Forelimb muscle (tissue), 1 donor: ENCODE measurements at regions not wholly inside any gene's neighbourhood (a gene's known extent, or its start where the extent isn't known, plus 50 kb on each side); places are given as distances from the start of the nearest gene placed in this dataset.

Source experiments
- DNase-seq: peaks from one replicate; pipeline ENCODE4 v3.0.0-alpha.2; 2013; ENCODE audit warnings: low read depth

DNA sequence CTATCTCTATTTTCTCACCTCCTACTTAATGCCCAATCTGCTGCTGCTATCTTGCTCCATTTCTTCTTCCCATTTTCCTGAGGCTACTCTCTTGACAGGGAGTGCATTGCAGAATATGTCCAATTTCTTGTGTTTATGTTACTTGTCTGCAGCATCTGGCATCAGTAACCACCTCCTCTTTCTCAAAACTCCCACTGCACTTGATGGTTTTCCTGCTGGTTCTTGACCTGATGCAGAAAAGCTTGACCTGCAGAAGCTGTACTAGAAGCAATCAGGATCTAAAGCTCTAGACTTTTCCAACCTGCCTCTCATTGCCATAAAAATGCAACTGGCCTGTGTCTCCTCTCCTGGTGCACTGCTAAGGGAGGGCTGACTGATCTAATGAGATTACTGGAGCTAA lies 287.8 kb downstream of the ZEB1 start:
- no peak for DNase-seq

DNA sequence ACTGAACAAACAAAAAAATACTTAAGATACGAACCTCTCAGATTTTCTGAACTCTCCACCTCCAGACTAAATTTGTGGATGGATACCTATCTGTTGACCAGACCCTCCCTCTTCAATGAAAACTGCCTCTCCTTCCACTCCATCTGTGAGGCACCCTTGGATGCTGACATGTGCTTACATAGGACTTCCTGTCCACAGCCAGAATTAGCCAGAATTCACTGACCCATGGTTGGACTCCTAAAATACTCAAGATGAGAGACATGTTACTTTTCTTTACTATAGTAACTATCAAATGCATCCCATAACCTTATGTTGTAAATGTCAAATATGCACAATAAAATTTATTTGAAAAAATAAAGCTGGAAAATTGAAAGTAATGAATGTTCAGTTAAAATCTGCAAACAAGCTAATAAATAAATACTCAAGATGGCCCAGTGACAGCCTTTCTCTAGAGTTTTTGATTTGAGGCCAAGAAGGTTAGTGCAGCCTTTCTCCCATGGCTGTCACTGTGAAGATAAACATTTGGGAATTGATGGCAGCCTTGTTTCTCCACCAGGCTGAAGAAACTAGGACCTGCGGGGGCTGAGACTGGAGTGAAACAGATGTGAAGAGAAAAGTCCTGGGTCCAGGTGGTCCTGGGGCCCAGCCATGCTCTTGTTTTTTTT lies 287.0 kb downstream of the ZEB1 start:
- no peak for DNase-seq

DNA sequence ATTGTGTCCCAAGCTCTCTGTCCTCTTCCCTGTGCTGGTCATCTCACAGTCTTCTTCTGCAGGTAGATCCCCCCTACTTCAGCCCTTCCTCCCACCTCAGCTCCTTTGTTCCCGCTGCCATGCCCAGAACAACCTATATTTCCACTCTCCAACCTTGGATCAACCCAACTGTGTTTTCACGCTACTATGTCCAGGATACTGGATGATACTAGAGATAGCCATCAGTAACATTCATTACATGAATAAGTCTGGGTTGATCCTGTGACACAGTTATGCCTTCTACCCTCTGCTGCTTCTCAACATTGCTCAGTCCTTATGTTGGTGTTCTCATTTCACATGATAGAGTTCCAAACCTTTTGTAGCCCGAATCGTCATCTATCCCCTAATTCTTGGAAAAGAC lies 286.4 kb downstream of the ZEB1 start:
- DNase-seq, result no peak

DNA sequence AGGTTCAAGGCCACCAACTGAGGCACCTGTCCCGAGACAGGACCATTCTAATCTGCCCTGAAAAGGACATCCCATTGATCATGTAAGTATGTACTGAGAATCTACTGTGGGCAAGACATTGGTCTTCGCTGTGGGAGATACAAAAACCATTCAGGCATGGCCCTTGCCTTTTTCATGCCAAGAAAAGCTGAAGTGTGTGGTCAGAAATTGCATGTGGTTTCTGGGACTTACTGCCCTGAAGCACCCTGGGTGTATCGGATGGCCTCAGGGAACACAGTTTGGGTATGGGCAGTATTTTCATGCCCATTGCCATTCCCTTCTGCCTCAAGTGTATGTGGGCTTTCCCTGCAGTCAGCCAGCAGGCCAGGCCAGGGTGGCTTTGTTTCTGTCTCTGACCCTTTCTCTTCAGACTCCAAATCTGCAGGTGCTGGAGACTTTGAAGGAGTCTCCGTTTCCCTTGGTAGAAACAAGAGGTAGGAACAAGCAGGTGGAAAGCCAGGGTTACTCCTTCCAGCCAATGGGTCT lies 285.7 kb downstream of the ZEB1 start:
- no peak for DNase-seq

DNA sequence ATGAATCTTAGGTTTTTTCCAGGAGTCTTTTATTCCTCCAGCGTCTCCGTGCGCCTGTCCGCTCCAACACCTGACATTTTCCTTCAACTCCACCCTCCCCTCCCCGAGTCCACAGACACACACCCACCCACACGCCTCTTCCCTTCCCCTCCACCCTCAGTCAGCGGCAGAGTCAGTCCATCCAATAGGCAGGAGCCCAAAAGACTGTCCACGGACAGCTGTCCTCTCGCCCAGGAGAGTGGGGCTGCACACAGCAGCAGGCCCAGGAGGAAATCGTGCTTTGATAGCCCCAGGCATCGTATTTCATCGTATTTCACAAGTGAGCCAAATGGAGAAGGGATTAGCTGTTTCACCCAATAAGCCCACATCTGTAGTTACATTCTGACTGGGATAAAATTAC lies 285.1 kb downstream of the ZEB1 start:
- DNase-seq, result no peak

DNA sequence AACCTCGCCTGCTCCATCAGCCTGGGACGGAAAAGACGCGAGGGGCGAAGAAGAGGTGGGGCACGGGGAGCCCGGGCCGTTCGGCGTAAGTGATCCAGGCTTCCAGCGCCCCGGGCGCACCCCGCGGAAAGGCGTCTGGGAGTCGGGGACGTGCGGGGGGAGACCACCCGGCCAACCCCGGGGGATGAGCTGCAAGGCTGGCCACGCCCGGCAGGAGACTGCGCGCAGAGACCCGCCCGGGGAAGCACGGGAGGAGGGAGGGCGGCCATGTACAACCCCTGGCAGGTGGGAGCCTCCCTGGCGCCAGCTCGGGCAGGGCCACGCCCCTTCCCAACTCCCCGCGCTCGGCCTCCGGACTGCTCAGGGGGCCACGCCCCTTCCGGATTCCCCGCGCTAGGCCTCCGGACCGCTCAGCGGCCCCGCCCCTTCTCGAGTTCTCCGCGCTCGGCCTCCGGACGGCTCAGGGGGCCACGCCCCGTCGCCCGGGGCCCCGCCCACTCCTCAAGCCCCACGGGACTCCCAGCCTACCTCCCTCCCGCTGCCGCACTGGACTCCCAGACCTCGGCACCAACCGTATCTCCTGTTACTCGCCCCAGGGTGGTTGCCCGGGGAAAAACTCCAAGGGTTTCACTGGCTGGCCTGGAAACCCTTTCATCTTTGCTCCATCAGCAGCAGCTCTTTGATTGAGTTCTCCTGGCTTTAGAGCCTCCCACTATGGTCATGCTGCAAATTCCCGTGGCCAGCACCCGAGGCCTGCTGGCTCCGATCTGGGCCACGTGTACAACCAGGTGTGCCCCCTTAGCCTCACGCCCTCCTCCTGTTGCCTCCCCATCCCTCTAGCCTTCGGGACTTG lies 284.4 kb downstream of the ZEB1 start:
- peak; percentile 71 for DNase-seq

DNA sequence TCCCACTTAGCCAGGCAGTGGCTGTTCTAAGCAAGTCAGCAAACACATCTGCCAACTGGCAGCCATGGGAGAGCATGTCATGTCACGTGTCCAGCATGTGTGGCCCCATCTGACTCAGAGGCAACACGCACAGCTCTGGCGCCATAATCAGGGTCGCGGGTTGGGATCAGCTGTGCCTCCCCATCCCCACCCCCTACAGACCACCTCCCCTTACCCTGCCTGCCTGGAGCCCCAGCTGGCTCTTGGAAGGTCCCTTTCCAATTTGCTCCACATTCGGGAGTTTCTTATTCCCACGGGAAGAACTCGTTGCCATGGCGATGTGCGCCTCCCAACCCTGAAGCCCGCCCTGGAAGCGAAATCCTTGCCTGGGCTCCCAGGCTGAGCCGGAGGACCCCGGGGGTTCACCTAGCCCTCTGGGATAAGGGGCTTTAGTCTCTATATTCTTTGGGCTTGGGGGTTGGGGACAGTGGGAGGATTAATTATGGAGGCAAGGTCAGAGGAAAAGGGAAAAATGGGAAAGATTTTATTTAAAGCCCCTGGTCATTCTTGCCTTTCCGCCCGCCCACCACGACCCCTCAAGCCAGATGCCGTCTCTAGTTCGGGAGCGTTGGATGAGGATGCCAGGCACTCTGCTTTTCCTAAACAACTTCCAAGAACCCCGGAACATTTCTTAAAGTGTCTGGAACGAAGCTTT lies 283.7 kb downstream of the ZEB1 start:
- DNase-seq, result peak; percentile 62

DNA sequence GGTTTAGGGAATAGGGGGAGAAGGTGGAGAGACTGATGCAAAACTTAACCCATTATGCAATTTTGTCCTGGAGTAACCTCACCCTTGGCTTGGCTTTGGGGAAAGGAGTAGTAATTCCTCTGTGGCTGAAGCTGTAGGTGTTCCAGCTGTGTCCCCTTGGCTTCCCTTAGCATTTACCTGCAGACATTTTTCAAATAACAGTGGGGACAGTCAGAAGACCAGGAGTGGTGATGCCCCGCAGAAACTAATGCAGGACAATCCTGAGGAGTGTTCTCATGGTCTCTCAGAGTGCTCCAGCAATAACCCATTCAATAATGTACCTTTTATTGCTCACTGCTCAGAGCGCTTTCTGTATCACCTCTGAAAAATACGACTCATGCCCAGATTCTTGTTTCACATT lies 282.1 kb downstream of the ZEB1 start:
- no peak for DNase-seq

DNA sequence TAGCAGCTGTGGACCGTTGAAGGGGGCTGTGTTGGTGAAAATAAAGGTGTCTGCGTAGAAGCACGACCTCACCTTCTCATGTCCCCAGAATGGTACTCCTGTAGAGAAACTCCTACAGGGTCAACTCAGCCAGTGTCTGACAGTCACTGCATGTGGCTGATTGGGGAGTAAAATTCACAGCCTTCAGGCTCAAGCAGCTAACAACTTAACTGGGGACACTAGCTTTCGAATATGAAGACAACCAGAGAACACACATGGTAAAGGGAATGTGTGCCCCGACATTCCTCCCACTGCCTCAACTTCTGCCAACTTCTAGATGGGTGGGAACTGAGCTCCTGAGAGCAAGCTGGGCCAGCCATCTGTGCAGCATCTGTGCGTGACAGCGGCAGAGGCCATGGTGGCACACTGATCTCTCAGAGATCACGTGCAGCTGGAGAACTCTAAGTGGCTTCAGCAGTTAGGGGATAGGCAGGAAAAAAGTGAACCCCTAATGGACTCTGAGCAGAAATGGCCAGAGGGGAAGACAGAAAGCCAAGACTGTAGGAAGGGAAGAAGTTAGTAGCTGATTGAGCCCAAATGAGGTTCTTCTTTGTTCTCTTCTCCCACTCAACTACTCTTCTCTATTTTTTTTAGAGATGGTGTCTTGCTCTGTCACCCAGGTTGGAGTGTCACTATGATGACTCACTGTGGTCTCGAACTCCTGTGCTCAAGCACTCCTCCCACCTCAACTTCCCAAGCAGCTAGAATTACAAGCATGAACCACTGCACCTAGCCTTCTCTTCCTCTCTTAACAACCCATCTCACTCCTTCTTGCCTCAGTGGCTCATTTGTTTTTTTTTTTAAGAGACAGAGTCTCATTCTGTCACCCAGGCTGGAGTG lies 280.8 kb downstream of the ZEB1 start:
- DNase-seq, result no peak

DNA sequence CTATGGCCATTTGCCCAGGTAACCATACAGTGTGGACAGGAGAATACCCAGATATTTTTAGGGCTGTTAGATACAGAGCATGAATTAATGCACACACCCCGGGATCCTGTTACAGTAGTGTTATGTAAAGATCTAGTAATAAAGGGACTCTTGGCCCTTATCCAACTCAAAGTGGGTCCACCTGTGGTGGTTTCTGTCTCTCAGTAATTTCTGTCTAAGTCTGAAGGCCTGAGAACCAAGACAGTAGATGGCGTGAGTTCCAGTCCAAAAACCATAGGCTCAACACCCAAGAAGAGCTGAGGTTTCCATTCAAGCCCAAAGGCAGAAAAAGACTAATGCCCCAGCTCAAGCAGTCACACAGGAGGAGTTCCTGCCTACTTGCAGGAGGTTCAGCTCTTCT lies 277.7 kb downstream of the ZEB1 start:
- DNase-seq, result no peak

DNA sequence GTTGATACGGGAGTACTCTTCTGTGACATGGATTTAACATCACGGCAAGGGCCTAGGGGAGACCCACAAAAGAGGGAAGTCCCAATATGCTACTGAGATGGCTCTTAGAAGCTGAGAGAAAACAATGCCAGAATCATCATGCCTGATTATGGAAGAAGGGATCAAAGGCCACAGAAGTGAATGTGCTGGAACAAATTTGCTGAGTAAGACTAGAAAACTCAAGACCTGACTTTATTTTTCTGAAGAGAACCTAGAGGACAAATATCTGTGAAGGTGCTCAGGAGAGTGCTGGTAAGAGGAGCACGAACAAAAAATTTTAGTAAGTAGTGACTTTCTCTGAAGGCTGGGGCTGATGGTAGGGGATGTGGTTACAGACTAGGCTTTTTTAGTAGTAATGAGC lies 277.0 kb downstream of the ZEB1 start:
- no peak for DNase-seq

DNA sequence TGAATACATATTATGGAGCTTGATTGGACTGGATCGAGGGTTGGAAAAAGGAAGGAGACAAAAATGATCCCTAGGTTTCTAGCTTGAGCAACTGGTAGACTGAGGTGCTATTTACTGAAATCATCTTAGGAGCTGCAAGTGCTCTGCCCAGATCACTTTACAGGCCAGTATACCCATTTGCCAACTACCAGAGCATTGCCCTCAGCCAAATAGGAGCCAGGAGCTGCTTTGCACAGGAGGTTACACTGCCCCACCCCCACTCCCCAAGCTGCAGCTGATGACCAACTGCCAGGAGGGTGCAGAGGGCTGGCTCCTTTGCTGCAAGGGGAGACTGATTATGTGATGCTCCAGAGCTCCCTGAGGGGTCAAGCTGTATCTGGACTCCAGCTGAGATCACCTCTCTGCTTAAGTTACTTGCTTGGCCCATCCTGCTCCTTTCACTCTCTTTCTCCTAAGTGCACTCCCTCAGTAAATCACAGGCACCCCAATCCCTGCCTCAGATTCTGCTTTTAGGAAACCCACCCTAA lies 275.4 kb downstream of the ZEB1 start:
- DNase-seq, result no peak

DNA sequence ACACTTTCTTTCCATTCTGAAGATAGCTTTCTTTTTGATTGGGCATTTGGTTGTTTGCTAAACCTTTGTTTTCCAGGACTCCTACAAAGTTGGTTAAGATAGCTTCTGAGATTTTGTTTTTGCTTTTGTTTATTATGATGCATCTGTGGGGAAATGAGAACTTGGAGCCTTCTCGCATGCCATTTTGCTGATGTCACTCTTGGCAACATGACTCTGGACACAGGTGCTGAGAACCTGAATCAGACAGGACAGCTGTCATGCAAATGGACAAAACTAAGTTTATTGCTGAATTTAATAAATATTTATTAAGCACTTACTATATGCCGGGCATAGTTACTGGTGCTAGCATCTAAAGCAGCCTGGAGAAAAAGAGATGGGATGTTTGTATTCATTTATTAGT lies 274.1 kb downstream of the ZEB1 start:
- DNase-seq, result no peak

DNA sequence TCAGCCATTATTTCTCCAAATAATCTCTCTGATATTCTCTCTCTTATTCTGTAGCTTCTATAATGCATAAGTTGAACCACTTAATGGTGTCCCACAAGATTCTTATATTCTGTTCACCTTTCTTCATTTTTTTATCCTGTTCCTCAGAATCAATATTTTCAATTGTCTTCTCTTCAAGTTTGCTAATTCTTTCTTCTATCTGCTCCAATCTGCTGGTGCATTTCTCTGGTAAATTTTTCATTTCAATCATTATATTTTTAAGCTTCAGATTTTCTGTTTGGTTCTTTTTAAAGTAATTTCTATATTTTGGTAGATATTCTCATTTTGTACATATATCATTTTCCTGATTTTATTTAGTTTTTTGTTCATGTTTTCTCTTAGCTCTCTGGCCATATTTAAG lies 272.6 kb downstream of the ZEB1 start:
- DNase-seq, result no peak

DNA sequence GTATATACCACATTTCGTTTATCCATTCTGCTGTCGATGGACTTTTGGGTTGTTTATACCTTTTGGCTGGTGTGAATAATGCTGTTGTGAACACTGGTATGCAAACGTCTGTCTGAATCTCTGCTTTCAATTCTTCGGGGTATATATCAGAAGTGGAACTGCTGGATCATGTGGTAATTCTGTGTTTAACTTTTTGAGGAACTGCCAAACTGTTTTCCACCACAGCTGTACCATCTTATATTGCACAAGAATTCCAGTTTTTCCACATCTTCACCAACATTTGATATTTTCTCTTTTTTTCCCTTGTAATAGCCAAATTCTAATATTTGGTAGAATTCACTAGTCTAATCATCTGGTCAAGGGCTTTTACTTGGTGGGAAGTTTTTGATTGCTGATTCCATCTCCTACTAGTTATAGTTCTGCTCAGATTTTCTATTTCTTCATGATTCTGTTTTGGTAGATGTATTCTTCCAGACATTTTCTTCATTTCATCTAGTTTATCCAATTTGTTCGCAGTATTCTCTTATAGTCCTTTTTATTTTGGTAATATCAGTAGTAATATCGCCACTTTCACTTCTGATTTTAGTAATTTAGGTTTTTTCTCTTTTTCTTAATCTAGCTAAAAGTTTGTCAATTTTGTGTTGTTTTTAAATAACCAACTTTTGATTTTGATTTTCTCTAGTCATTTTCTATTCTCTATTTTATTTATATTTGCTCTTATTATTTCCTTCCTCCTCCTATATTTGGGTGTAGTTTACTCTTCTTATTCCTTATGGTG lies 271.2 kb downstream of the ZEB1 start:
- DNase-seq, result no peak

DNA sequence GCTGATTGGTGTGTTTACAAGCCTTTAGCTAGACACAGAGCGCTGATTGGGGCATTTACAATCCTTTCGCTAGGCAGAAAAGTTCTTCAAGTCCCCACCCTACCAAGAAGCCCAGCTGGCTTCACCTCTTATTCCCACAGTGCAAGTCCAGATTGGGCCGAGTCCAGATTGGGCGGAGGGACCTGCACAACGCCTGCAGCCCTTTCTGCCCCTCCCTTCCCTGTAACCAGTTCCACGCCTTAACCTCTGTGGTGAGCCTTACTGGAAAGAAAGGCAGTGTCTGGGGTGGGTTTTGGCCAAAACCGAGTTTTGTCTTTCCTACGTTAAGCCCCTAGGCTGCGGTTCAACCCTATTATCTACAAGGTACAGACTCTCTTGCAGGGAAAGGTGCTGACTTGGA lies 268.7 kb downstream of the ZEB1 start:
- DNase-seq, result no peak

DNA sequence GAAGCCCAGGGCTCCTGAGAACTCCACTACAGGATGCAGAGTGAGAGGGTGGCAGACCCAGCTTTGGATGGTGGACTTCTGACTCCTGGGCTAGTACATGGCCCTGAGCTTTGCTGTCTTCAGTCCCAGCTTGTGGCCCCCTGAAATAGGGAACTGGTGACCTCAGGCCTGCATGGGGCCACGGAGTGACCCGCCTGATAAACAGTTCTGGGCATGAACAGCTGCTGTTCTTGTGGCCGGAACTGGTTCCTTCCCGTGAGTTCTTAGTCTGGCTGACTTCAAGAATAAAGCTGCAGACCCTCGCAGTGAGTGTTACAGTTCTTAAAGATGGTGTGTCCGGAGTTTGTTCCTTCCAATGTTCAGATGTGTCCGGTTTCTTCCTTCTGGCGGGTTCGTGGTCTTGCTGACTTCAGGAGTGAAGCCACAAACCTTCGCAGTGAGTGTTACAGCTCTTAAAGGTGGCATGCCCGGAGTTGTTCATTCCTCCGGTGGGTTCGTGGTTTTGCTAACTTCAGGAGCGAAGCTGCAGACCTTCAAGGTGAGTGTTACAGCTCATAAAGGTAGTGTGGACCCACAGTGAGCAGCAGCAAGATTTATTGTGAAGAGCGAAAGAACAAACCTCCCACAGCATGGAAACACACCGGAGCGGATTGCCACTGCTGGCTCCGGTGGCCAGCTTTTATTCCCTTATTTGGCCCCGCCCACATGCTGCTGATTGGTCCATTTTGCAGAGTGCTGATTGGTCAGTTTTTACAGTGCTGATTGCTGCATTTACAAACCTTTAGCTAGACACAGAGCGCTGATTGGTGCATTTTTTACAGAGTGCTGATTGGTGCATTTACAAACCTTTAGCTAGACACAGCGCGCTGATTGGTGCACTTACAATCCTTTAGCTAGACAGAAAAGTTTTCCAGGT lies 268.0 kb downstream of the ZEB1 start:
- no peak for DNase-seq

DNA sequence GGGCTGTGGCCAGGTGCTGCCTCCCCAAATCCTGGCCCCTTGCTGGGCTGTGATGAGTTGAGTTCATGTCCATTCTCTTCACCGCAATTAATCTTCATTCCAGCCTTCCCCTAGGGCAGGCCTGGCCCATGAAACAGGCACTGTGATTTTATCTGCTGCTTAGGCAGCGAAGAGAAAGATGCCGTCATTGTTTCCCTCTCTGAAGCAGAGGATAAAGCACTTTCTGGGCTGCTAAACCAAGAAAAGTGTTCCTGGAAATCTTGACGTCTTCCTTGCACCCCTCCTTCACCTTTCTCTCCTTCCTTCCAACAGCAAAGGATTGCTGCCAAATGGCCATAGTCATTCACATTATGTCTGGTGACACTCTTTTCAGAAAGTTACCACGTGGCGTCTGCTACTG lies 265.9 kb downstream of the ZEB1 start:
- DNase-seq, result peak; percentile 86

DNA sequence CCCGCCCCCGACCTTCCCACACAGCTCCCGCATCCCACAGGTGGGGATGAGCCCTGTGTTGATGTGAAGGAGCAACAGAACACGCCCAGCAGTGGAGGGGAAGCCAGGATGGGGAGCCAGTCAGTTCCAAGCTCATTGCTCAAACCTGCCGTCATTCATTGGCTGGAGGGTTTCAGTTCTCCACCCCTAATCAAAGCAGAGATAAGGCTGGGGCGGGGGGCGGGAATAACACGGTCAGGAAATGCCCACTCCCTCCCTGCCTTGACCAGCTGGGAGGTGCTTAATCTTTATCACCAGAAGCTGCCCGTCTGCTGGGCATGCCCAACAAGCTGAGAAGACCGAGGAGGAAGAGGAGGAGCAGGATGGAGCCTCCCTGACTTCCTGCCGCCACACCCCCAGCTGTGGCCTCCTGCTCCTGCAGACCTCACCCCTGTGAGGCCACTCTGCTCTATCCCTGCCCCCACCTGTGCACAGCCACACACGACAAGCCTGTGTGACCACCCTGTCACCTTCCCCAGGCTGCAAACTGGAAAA lies 265.1 kb downstream of the ZEB1 start:
- DNase-seq, result no peak
